Ovary (tissue), 3 donors: ENCODE measurements at regions not wholly inside any gene's neighbourhood (a gene's known extent, or its start where the extent isn't known, plus 50 kb on each side); places are given as distances from the start of the nearest gene placed in this dataset.

Source experiments
- CTCF ChIP-seq, 3 donors: fragments of 450-650 bp in 2 of 3; fragments of 200-600 bp in 1 of 3; IDR thresholded peaks; one replicate each; pipeline versions ENCODE4 v1.5.1 to v1.8.0; 2016 to 2022; ENCODE audit warnings: antibody characterized with exemption in 3 of 3, mild to moderate bottlenecking in 1 of 3
- EP300 ChIP-seq: sonication (generic); formaldehyde crosslinking; IDR thresholded peaks from one replicate; pipeline ENCODE4 v1.6.1; 2017; ENCODE audit warnings: antibody characterized with exemption
- POLR2A ChIP-seq: fragments of 450-650 bp; IDR thresholded peaks from one replicate; pipeline ENCODE4 v1.6.1; 2017; ENCODE audit warnings: antibody characterized with exemption, mild to moderate bottlenecking, moderate library complexity
- donor health status: DM: no; HTN: no; CAD: no.

DNA sequence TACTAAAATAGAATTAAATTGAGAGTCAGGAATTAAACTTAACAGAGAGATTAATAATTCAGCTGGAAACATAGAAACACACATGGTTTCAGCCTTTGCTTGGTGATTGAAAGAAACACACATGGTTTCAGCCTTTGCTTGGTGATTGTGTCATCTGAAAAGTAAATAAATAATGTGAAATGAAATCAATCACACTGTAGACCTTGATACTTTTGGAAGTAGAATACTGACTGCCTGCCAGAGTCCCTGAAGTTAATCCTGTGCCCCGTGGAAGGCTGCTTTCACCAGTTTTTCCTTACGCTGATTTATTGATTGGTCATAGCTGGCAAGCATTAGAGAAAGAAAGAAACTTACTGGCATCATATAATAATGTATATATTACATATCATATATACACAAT, 1252.7 kb upstream of the FAM98A start:
- TF ChIP-seq CTCF (IDR thresholded peaks at IDR 0.05) (no peak), POLR2A (no peak), EP300 (no peak)
